HG02610 (cell line): ENCODE measurements at regions not wholly inside any gene's neighbourhood (a gene's known extent, or its start where the extent isn't known, plus 50 kb on each side); places are given as distances from the start of the nearest gene placed in this dataset.

Experiments used
- ATAC-seq: cut with Tn5 transposase; IDR thresholded peaks from one replicate; pipeline ENCODE4 v1.9.1; 2021; ENCODE audit warnings: mild to moderate bottlenecking, moderate library complexity; ENCODE audit not compliant: unreplicated experiment

DNA sequence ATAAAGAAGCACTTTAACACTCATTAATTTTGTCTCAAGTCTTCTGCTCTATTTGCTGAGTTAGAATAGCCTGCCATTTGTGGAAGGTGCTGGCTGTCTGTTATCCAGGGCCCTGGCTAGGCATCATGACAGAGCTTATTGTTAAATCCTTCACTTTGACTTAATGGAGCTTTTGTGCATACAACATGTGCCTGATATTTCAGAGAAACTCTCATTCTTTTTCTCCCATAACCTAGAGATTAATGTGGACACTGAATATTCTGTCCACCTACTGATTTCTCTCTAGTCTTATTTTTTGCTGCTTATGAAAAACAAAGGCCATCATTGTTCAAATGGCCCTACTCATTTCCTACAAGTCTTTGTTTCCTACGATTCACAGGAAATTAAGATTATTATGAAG, 383.1 kb upstream of the HTR2A start:
- no peak for ATAC-seq

DNA sequence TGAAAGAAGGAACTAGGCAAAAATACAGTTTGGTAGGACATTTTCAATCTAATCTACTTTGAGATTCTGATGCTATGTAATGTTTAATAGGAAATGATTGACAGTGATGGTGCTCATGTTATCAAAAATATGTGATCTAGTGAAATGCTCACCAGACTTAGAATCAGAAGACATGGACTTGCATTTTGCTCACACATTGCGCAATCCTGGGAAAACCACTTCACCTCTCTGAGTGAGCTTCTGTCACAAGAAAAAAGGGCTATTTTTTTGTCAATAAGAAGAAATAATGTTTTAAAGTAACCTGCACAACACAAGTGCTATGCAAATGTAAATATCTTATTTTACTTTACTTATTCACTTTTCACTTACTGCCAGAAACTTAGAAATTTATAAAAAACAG, 380.9 kb upstream of the HTR2A start:
- ATAC-seq, result no peak

DNA sequence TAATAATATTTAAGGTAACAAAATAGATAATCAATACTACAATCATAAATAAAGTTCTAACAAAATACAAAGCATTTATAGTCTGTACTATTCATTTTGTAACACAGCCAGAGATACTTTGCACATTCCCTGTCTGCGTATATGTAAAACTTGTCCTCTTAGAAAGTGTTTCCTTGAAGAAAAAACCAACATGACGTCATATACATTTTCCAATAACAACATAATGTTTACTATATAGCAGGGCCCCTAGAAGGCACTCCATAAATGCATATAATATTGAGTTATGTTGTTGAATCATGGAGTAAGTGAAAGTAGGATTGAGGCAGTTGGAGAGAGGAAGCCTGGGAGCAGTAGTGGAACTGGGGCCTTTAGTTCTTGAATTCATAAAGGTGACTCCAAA, 371.4 kb upstream of the HTR2A start:
- ATAC-seq, result no peak

DNA sequence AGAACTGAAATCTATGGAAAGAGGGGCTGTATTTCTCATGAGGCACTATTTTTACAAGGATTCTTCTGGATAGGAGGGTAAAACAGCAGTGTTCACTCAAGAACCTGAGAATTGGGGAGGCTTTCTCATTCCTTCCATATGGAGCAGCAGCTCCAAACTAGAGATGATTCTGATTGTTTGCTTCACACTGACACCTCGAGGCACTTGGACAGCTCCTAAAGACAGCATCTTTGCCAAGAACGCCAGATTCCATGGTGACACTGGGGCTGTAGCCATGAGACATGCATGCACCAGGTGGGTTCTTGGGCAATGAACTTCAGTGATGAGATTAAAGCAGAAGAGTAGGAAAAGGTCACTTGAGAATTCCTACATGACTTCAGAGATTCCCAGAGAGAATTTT, 361.5 kb upstream of the HTR2A start:
- ATAC-seq, result no peak

DNA sequence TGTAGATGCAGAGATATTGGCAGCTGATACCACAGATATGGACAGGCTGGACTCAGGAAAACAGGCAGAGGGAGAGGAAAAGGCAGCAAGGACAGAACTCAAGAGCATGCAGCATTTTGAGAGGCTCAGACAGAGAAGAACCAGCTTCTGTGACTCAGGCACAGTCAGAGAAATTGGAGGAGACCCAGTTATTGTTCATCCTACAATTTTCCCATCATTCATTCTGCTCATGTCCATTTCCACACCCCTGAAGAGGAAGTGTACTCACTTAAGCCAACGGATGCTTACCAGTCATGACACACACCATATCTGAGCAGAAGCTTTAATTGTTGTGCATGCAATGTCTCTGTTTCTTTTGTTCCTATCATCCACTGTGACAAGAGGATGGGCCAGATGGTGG, 359.8 kb upstream of the HTR2A start:
- ATAC-seq, result no peak

DNA sequence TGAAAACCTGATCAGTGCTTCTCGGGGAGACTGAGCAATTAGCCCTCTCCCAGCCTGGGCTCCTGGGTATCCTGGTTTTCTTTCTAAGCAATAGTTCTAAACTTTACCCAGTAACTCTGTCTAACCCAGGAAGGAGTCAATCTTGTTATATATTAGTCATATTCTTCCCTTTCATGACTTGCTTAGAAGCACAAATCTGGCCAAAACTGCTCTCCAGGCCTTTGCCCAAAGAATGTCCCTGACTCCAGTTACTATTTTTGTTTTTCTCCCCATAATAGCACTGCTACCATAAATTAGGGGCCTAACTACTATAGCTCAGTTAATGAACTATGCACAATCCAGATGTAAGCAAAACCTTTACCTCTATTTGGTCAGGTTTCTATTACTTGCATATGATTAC, 355.8 kb upstream of the HTR2A start:
- no peak for ATAC-seq

DNA sequence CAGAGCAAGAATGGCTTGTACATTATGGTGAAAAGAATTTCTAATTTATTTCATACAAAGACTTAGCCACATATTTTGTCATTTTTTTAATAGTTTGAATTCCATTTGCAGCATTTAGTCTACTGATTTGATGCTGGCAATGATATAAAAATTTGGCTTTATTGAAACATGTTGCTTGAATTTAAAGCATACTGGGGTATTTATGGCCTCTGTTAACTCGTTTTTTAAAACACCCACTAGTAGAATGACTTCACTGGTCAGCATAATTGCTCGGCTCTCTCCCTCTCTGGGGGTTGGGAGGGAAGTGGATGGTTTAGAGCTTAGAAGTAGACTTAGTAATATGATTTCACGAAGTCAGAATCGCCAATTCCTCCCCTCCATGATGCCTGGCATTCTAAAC, 354.9 kb upstream of the HTR2A start:
- ATAC-seq, result no peak

DNA sequence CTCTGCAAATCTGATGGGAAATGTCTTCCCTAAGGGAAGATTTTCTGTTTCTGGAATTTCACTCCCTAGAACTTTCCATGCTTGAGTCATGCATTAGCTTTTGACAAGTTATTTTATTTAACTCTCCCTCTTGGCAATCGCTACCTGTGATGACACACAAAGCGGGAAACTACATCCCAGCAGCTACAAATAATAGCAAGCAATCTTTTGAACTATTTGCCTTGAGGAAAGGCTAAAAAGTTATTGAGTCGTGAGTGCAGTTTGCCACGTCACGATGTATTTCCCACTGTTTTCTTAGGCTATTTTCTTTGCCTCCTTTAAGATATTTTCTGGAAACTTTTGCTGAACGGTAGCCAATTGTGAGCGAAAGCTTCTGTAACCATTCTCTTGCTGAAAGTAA, 353.3 kb upstream of the HTR2A start:
- ATAC-seq, result no peak

DNA sequence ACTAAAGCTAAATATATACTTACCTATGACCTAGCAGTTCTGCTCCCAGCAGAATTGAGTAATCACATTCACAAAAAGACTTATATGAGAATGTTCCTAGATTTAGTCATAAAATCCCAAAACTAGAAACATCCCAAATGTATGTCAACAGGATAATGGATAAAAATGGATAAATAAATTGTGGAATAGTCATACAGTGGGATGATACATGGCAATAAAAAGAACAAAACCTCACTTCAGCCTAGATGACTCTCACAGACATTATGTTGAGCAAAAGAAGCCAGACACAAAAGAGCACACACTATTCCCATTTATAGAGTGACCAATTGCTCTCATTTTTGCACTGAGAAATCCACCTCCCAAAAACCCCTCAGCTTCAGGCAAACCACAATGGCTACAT, 352.4 kb upstream of the HTR2A start:
- no peak for ATAC-seq

DNA sequence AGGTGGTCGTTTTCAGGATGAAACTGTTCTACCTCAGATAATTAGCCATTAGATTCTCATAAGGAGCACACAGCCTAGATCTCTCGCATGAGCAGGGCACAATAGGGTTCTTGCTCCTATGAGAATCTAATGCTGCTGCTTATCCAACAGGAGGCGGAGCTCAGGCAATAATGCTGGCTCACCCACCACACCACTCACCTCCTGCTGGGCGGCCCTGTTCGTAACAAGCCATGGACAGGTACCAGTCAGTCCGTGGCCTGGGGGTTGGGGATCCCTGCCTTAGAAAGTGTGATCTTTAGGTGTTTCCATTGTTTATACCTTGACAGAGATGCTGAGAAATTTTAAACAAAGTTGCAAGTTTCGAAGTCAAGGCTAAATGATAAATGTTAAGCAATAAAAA, 344.6 kb upstream of the HTR2A start:
- ATAC-seq, result no peak

DNA sequence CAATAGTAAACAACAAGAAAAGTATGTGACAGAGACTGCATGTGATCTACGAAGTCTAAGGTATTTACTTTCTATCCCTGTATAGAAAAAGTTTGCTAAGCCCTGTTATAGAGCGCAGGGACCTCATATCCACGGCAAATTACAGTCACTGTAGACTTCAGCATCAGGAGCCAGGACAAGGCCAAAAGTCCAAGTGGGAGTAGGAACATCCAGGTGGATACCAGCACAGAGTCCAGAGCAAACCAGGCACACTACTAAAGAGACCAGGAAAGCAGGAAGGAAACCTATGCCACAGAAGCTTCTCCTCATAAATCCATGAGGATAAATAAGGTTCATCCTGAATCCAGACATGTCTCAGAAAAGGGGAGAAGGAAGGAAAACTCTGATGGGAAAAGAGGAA, 342.2 kb upstream of the HTR2A start:
- ATAC-seq, result no peak

DNA sequence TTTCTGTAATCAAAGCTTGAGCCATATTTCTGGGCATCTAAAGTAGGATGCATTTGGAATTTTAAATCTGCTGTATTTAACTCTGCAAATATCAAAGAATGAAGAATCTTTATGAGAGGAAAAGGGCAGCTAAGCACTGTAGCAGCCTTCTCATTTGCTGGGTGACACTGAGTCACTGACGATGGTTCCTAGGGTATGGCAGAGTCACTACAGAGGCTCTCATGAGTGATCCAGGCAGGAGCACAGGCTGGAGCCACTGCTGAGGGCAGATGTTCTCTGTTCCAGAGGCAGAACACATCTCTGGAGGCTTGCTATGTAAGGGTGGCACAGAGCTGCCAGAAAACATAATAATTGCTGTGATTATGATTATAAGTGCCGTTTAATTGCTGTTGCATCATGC, 340.7 kb upstream of the HTR2A start:
- no peak for ATAC-seq

DNA sequence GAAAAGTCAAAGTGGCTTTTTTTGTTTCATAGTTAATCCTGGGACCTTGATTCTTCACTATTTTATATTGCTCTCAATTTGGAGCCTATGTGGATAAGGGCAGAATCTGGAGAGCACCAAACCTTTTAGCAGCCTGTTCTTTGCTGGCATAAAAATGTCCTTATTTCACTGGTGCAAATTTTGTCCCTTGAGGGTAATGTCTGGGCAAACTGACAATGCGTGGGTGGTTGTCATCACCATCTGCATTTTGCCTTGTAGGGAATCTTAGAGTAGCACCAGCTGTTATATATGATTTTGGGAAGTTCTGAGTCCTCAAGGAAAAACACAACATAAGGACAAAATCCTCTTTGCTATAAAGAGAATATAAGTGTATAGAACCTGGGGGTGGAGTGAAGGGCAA, 336.9 kb upstream of the HTR2A start:
- no peak for ATAC-seq

DNA sequence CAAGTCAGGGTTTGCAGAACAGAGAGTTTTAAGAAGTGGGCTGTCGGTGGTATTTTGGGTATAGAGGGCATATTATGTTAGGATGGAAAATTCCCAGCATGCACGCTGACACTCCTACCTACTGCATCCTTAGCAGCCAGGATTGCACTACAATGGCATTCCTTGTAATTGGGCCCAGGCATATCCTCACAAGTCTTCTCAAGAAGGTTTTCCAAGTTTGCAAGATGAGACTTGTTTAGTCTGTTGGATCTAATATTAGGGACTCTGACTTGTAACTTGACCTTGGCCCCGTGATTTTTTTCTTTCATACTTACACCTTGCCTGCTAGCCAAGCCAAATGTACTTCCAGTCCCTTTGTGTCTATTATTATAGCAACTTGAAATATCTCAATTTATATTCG, 335.7 kb upstream of the HTR2A start:
- no peak for ATAC-seq

DNA sequence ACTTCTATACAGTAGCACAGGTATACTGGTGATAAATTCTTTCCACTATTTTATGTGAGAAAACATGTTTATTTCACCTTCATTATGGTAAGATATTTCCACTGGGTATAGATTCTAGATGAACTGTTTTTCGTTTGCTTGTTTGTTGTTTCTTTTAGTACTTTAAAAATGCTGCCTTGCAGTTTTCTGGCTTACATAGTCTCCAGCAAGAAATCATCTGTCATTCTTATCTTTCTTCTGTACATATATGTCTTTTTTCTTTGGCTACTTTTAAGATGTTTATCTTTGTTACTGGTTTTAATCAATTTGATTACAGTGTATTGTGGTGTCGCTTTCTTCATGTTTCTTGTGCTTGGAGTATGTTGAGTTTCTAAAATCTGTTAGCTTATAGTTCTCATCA, 333.3 kb upstream of the HTR2A start:
- no peak for ATAC-seq

DNA sequence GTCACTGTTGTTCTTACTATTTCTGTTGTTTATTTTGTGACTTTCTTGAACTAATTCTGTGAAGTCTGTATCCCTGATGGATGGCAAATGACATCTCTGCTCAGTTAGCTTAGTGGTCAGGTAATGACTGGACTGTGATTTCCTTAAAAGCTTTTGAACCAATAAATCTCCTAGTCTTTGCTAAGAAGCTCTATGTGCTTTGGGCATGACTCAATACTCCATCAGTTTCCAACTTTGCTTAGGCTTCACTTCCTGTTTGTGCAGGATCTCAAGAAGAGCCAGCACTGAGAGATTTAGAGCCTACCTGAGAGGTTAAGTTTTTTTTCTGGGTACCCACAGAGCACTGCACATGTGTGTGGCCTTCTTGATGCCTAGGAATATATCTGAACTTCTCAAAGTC, 329.7 kb upstream of the HTR2A start:
- ATAC-seq, result no peak

DNA sequence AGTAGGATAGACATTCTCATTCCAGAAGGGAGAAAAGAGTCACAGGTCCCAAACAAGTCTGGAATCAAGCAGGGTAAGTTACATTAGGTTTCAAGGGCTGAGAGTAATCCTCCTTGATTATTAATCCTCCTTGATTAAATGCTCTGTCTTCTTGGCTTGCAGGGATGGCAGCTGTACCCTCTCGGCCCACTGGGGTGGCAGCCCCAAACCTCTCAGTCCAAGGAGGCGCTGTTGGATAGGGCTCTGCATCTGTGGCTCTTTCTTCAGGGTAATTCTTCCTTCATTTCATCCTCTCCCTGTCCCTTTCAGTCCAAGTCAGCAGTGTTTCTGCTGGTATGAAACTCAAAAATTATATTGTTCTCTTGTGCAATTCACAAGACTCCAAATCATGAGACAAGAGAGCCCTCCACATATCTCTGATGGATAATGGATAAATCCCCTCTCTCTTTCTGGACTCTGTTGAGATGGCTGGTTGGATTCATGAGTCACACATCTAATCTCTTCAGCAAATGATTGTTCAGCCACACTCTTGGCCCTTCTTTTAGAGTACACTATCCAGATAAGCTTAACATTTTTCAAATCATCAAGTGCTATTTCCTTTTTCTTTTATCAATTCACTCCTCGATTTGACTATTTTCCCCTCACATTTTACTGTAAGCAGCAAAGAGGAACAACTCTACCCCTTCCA, 323.7 kb upstream of the HTR2A start:
- ATAC-seq, result no peak

DNA sequence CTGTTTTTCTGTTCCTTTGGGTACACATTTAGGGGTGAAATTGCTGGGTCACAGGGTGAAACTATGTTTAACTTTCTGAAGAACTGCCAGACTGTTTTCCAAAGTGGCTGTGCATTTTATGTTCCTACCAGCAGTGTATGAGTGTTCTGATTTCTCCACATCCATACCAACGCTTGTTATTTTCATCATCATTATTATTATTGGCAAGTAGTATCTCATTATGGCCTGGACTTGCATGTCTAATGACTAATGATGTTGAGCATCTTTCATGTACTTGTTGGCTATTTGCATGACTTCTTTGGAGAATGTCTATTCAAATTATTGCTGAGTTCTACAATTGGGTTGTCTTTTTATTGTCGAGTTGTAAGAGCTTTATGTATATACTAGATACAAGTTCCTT, 321.8 kb upstream of the HTR2A start:
- ATAC-seq, result no peak

DNA sequence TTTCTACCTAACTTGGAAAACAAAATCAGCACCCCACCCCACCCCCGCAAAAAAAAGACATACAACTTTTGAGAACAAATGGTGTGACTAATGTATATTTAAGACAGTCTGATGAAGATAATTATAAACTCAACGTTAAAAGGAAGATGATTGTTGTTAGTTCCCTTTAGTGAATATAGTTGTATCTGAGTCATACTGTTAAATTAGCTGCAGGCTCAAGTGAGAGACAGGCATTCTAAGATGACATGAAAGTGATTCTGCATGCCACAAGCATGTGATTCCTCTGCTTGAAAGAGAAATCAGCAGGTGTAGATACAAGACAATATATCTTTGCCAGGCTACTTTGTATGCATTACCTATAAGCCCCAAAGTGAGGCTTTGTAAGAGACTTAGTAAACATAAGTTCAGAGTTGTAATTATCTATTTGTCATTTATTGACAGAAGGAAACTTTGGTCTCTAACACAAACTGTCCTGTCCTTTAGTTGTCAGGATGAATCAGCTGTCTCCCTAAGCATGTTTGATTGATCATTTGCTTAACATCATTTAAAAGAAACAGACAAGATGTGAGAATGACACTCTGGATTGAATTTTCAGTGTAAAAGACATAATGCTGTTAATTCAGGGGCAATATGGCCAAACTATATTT, 319.4 kb upstream of the HTR2A start:
- no peak for ATAC-seq

DNA sequence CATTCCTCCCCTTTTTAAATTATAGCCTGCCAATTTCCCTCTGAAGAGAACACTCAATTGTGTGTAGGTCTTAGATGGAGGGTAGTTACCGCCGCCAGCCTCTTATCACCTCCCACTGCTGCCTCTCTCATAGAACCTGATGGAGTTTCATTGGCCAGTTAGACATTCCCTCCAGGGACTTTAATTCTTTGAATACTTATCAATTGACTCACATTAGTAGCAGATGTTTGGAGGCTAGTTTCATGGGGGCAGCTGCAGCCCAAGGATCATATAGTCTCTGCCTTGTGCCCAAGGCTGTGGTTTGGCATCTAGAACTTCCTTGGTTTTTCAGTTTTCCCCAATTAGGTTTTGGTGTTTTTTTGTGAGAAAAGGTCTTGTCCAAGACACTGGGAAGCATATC, 318.9 kb upstream of the HTR2A start:
- ATAC-seq, result no peak

DNA sequence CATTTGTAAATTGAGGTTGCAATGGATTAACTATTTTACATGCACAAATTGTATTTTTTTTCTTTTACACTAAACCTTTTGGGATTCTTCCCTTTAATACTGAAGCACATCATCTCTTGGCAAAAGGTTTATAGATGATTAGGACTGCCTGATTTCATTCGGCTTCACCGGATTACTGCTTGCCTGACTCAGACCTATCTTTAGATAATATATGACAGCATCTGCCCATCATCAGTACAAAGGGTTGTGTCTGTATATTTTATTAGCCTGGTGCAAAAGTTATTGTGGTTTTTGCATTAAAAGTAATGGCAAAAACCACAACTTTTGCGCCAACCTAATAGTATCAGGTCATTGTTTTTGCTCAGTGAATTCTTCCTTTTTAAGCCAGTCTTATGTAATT, 316.2 kb upstream of the HTR2A start:
- ATAC-seq, result no peak

DNA sequence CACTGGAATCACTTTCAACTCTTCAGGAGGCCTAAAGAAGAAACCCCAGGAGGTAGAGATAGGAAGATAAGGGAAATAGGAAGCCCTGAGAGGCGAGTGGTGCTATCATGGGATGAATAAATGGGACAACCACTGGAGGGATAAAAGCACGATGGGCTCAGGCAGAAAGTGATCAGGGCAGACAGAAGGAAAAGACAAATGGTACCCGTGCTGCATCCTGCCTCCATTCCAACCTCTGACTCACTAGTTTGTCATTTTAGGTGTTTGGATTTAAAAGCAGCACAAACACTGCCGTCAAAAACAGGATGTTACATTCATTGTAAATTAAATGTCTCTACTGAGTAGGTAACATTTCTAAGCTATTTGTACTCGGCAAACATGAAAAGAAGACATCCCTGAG, 314.3 kb upstream of the HTR2A start:
- no peak for ATAC-seq

DNA sequence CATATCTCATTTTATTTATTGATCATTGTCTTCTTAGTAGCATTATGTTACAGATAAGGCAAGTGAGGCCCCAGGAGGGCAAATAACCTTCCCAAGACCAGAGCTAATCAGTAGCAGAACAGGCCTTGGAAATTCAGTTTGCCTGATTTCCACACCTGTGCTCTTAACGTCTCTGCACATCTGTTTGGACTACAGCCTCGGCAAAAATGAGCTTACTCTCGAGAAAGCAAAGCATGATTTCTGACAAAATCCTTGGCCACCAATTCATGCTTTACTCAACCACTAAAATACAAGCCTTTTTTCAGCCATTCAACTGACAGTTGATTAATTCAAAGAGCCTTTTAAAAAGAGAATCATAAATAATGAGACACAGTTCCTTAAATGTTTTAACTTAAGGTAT, 309.3 kb upstream of the HTR2A start:
- ATAC-seq, result no peak
